Liver (tissue), 7 donors: ENCODE measurements at regions not wholly inside any gene's neighbourhood (a gene's known extent, or its start where the extent isn't known, plus 50 kb on each side); places are given as distances from the start of the nearest gene placed in this dataset.

Source experiments
- DNase-seq: peaks from one replicate; pipeline ENCODE4 v3.0.0-alpha.2; 2017; ENCODE audit warnings: low spot score
- H3K27ac ChIP-seq, 2 donors: one replicate each; pipeline ENCODE4 v1.7.0; 2013; ENCODE audit warnings: inconsistent platforms in 2 of 2, low read length in 2 of 2, control low read depth in 1 of 2, low read depth in 1 of 2, mild to moderate bottlenecking in 1 of 2
- H3K27me3 ChIP-seq, 4 donors: one replicate each; pipeline versions ENCODE4 v1.6.1 to v1.7.0; 2013; ENCODE audit warnings: low read length in 3 of 4, inconsistent platforms in 1 of 4, mild to moderate bottlenecking in 1 of 4, moderate library complexity in 1 of 4; ENCODE audit not compliant: control insufficient read depth in 4 of 4, insufficient read depth in 4 of 4
- H3K36me3 ChIP-seq, 4 donors: one replicate each; pipeline versions ENCODE4 v1.6.1 to v1.7.0; 2013; ENCODE audit warnings: low read length in 3 of 4, mild to moderate bottlenecking in 3 of 4, low read depth in 1 of 4, moderate library complexity in 1 of 4; ENCODE audit not compliant: control insufficient read depth in 4 of 4, insufficient read depth in 3 of 4
- H3K4me1 ChIP-seq, 4 donors: one replicate each; pipeline versions ENCODE4 v1.6.1 to v1.7.0; 2013; ENCODE audit warnings: low read length in 3 of 4, mild to moderate bottlenecking in 3 of 4, moderate library complexity in 1 of 4; ENCODE audit not compliant: control insufficient read depth in 4 of 4, insufficient read depth in 4 of 4
- H3K4me3 ChIP-seq, 3 donors: one replicate each; pipeline versions ENCODE4 v1.6.1 to v1.7.0; 2013; ENCODE audit warnings: low read length in 3 of 3, control low read depth in 1 of 3, low read depth in 1 of 3, mild to moderate bottlenecking in 1 of 3
- H3K9ac ChIP-seq, 2 donors: one replicate each; pipeline ENCODE4 v1.7.0; 2013; ENCODE audit warnings: low read length in 2 of 2, mild to moderate bottlenecking in 2 of 2, moderate library complexity in 2 of 2, control low read depth in 1 of 2, low read depth in 1 of 2
- H3K9me3 ChIP-seq, 4 donors: one replicate each; pipeline versions ENCODE4 v1.6.1 to v1.7.0; 2013; ENCODE audit warnings: low read length in 3 of 4; ENCODE audit not compliant: control insufficient read depth in 4 of 4
- ATF3 ChIP-seq: IDR thresholded peaks from 2 replicates; pipeline ENCODE4 v1.6.1; 2016; ENCODE audit warnings: antibody characterized with exemption
- EGR1 ChIP-seq, 2 donors: IDR thresholded peaks; 2 replicates each; pipeline ENCODE4 v1.6.1; 2016 to 2018; ENCODE audit warnings: antibody characterized with exemption in 2 of 2, low read depth in 2 of 2
- FOXA1 ChIP-seq: IDR thresholded peaks from 2 replicates; pipeline ENCODE4 v1.6.1; 2016; ENCODE audit warnings: antibody characterized with exemption
- GABPA ChIP-seq, 2 donors: IDR thresholded peaks in 1 of 2; conservative IDR thresholded peaks in 1 of 2; 2 replicates each; pipeline ENCODE4 v1.6.1; 2016; ENCODE audit warnings: antibody characterized with exemption in 2 of 2, mild to moderate bottlenecking in 1 of 2, moderate library complexity in 1 of 2
- NR2F2 ChIP-seq: IDR thresholded peaks from 2 replicates; pipeline ENCODE4 v1.6.1; 2016; ENCODE audit warnings: antibody characterized with exemption
- REST ChIP-seq: IDR thresholded peaks from 2 replicates; pipeline ENCODE4 v1.6.1; 2016; ENCODE audit warnings: antibody characterized with exemption, mild to moderate bottlenecking
- RXRA ChIP-seq, 2 donors: IDR thresholded peaks; 2 replicates each; pipeline ENCODE4 v1.6.1; 2017 to 2018; ENCODE audit warnings: antibody characterized with exemption in 2 of 2, mild to moderate bottlenecking in 1 of 2
- WGBS: extraction: QIAGEN DNeasy Blood & Tissue Kit; methylation state at CpG from one replicate; pipeline ENCODE4 v1.1.7; 2013; 5-methylcytosine and 5-hydroxymethylcytosine counted together
- TF ChIP-seq, protein P1 (sequence below): IDR thresholded peaks from 2 replicates; pipeline ENCODE4 v1.6.1; 2016; ENCODE audit warnings: antibody characterized with exemption
- donor health status: healthy.
- donor health status: healthy.
- donor health status: healthy.
- donor health status: healthy.

- Histone ChIP-seq H3K4me1 (no peaks in the 10 kb centered on the region), H3K27ac (no peak overlapping the region), H3K9ac (no peak overlapping the region), H3K36me3 (no peaks in the 10 kb centered on the region), H3K4me3 (no peak overlapping the region), H3K9me3 (no peaks in the 10 kb centered on the region), H3K27me3 (no peaks in the 10 kb centered on the region)
- no peak for DNase-seq
- 88% methylated on average over 1 of the region's 1 CpG for WGBS
- no peak for TF ChIP-seq NR2F2
- no peak for TF ChIP-seq RXRA (IDR thresholded peaks at IDR 0.05)
- TF ChIP-seq FOXA1: no peak
- TF ChIP-seq, protein P1, sequence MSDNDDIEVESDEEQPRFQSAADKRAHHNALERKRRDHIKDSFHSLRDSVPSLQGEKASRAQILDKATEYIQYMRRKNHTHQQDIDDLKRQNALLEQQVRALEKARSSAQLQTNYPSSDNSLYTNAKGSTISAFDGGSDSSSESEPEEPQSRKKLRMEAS: no peak
- TF ChIP-seq EGR1 (IDR thresholded peaks at IDR 0.05; ENCODE audit: low read depth in 2 of 2): no peak
- no peak for TF ChIP-seq REST
- TF ChIP-seq ATF3: no peak
- no peak for TF ChIP-seq GABPA (IDR thresholded peaks at IDR 0.05 in 1 of 2, conservative IDR thresholded peaks at IDR 0.05 in 1 of 2)
Observed at GRCh38 chr12:70190262-70191010, 52.8 kb upstream of the CNOT2 start.
